Mammary epithelial cell (primary cell): ENCODE measurements at regions not wholly inside any gene's neighbourhood (a gene's known extent, or its start where the extent isn't known, plus 50 kb on each side); places are given as distances from the start of the nearest gene placed in this dataset.

Experiments used
- CTCF ChIP-seq, 2 donors: IDR thresholded peaks in 1 of 2; conservative IDR thresholded peaks in 1 of 2; 2 replicates each; pipeline ENCODE4 v1.5.1; 2011 to 2012; ENCODE audit warnings: inconsistent platforms in 2 of 2, low read length in 2 of 2, mild to moderate bottlenecking in 2 of 2, control low read depth in 1 of 2, low read depth in 1 of 2; ENCODE audit not compliant: insufficient read depth in 1 of 2; ENCODE audit errors: extremely low read depth in 1 of 2
- EZH2 ChIP-seq: IDR thresholded peaks from 2 replicates; pipeline ENCODE4 v1.6.1; 2012; ENCODE audit warnings: low read length, inconsistent platforms, borderline replicate concordance

DNA sequence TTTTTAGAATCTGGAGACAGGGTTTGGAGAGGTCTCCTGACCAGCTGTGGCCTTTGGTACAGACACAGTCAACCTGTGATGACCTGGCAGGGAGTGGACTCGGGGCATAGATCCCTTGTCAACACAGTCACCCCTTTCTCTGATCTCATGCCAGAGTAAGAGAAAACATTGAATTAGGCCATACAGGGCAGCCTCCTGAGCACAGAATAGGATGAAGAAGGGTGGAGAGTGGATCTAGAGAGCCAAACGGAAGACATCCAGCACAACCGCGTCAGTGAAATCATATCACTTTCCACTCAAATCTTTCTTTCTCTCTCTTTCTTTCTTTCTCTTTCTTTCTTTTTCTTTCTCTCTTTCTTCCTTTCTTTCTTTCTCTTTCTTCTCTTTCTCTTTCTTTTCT lies 145.9 kb upstream of the TBX3 start:
- TF ChIP-seq CTCF (conservative IDR thresholded peaks at IDR 0.05 in 1 of 2, IDR thresholded peaks at IDR 0.05 in 1 of 2; ENCODE audit: extremely low read depth in 1 of 2, insufficient read depth in 1 of 2, low read depth in 1 of 2, low read length in 2 of 2) (no peak), EZH2 (no peak)
